GM06990 (cell line): ENCODE measurements at regions not wholly inside any gene's neighbourhood (a gene's known extent, or its start where the extent isn't known, plus 50 kb on each side); places are given as distances from the start of the nearest gene placed in this dataset.

Source experiments
- DNase-seq: peaks from one replicate; pipeline ENCODE4 v3.0.0-alpha.2; 2011; ENCODE audit not compliant: insufficient read length; ENCODE audit errors: extremely low read depth
- H3K27me3 ChIP-seq: replicated peaks from 2 replicates; pipeline ENCODE4 v1.6.0; 2011; ENCODE audit warnings: low read length; ENCODE audit not compliant: control insufficient read depth, insufficient read depth
- H3K36me3 ChIP-seq: 2 replicates; pipeline ENCODE4 v1.5.1; 2011; ENCODE audit warnings: low read length; ENCODE audit not compliant: control insufficient read depth, insufficient read depth
- H3K4me3 ChIP-seq: replicated peaks from 2 replicates; pipeline ENCODE4 v1.5.1; 2011; ENCODE audit warnings: low read depth, mild to moderate bottlenecking, control low read depth, low read length
- TF ChIP-seq, protein P1 (sequence below): IDR thresholded peaks from 2 replicates; pipeline ENCODE4 v1.5.1; 2011; ENCODE audit warnings: low read length, control low read depth, mild to moderate bottlenecking, inconsistent platforms; ENCODE audit not compliant: insufficient read depth, poor library complexity, severe bottlenecking

DNA sequence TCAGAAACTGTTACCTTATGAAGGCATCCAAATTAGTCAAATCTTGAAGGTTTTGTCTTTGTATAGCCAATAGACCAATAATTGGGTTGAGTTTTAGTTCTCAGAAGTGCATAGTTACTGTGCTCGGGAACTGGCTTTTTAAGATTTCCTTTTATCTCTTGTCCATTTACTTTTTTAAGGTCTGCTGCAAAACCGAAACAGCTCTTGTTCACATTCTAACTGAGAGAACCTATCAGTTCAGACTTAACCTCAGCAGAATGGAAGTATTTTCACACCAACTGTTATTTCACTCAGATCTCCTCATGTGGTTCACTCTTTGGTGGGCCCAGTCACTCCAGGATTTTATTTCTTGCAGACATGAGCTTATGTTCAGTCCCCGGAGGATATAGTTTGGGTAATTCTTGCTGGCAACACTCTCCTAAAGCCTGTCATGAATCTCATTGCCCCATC lies 55.5 kb downstream of the TPBG start:
- no peak overlapping the region for H3K4me3 ChIP-seq

GRCh38 chr6:82419859-82420258 lies 56.2 kb downstream of the TPBG start:
- Histone ChIP-seq H3K4me3 (no peak overlapping the region), H3K27me3 (no peaks in the 10 kb centered on the region), H3K36me3 (no peaks in the 10 kb centered on the region)
- DNase-seq: peak; percentile 20
- TF ChIP-seq, protein P1, sequence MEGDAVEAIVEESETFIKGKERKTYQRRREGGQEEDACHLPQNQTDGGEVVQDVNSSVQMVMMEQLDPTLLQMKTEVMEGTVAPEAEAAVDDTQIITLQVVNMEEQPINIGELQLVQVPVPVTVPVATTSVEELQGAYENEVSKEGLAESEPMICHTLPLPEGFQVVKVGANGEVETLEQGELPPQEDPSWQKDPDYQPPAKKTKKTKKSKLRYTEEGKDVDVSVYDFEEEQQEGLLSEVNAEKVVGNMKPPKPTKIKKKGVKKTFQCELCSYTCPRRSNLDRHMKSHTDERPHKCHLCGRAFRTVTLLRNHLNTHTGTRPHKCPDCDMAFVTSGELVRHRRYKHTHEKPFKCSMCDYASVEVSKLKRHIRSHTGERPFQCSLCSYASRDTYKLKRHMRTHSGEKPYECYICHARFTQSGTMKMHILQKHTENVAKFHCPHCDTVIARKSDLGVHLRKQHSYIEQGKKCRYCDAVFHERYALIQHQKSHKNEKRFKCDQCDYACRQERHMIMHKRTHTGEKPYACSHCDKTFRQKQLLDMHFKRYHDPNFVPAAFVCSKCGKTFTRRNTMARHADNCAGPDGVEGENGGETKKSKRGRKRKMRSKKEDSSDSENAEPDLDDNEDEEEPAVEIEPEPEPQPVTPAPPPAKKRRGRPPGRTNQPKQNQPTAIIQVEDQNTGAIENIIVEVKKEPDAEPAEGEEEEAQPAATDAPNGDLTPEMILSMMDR: no peak

More for the DNA sequence above, 55.5 kb downstream of the TPBG start:
- DNase-seq: peak; percentile 59
- no peaks in the 10 kb centered on the region for H3K27me3 ChIP-seq
- no peaks in the 10 kb centered on the region for H3K36me3 ChIP-seq
- TF ChIP-seq, protein P1: no peak

- DNase-seq: no peak
- Histone ChIP-seq H3K27me3 (no peaks in the 10 kb centered on the region), H3K36me3 (no peaks in the 10 kb centered on the region), H3K4me3 (no peak overlapping the region)
- TF ChIP-seq, protein P1: no peak
These were observed 67.0 kb downstream of the TPBG start for GRCh38 chr6:82430611-82431010.

- H3K27me3 ChIP-seq: no peaks in the 10 kb centered on the region
These were observed 73.1 kb downstream of the TPBG start for GRCh38 chr6:82436740-82437139.

DNA sequence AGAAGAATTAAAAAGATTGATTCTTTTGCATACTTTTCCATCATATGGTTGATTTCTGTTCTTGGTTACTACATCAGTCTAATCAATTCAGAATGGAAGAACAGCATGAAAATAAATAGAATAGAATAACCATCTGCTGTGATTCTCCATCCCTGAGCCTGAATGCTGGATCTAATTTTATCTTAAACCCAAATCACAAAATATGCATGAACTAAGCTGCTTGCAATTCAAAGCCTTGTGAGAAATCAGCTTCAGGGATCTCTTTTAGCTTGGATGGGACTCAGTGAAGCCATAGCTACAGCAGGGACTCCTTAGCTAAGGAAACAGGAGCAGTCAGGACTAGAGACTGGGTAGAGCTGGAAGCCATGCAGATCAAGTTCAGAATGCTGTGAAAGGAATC lies 74.1 kb downstream of the TPBG start:
- DNase-seq: no peak
- H3K36me3 ChIP-seq: no peaks in the 10 kb centered on the region
- TF ChIP-seq, protein P1: no peak

More at GRCh38 chr6:82436740-82437139, 73.1 kb downstream of the TPBG start:
- Histone ChIP-seq H3K4me3 (no peak overlapping the region), H3K36me3 (no peaks in the 10 kb centered on the region)
- DNase-seq: no peak
- TF ChIP-seq, protein P1: no peak

DNA sequence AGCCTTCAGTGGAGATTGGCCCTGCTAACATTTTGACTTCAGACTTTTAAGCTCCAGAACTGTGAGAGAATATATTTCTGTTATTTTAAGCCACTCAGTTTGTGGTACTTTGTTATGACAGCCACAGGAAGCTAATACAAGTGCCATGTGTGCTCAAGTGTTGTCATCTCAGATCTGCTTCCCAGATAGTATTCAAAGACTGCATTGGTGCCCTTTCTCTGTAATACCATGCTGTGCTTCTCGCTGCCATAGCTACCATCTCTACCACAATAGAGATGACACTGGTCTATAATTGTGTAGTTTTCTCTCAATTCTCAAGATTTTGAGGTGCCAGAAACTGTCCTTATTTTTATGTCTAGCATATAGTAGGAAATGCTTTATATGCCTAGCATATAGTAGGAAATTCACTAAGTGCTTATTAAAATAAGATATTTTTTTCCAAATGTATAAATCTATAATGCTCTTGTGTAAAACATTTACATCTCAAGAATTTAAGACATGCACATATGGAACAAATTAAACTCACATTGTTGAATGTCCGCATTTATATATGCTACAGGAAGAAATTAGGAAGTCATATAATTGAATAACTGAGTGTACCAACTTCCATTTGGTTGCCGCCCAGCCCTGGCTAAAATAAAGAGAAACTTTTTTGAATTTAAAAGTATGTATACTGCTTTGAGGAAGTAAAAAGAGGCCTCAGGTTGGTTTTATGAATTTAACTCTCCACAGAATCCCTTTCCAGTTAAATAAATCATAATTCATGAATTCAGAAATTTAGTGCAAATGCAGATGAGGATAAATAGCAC lies 77.6 kb downstream of the TPBG start:
- TF ChIP-seq, protein P1: no peak
- Histone ChIP-seq H3K4me3 (no peak overlapping the region), H3K27me3 (no peaks in the 10 kb centered on the region), H3K36me3 (no peaks in the 10 kb centered on the region)
- DNase-seq: no peak

More for the DNA sequence above, 74.1 kb downstream of the TPBG start:
- Histone ChIP-seq H3K27me3 (no peaks in the 10 kb centered on the region), H3K4me3 (no peak overlapping the region)
